GM12875 (cell line): ENCODE measurements at regions not wholly inside any gene's neighbourhood (a gene's known extent, or its start where the extent isn't known, plus 50 kb on each side); places are given as distances from the start of the nearest gene placed in this dataset.

Experiments used
- H3K4me3 ChIP-seq: one replicate; pipeline ENCODE4 v1.5.1; 2011; ENCODE audit warnings: low read depth, low read length, control low read depth
- TF ChIP-seq, protein P1 (sequence below): IDR thresholded peaks from 2 replicates; pipeline ENCODE4 v1.5.1; 2011; ENCODE audit warnings: low read depth, mild to moderate bottlenecking, control low read depth, inconsistent platforms, low read length, moderate library complexity, borderline replicate concordance; ENCODE audit not compliant: insufficient read depth

- TF ChIP-seq, protein P1, sequence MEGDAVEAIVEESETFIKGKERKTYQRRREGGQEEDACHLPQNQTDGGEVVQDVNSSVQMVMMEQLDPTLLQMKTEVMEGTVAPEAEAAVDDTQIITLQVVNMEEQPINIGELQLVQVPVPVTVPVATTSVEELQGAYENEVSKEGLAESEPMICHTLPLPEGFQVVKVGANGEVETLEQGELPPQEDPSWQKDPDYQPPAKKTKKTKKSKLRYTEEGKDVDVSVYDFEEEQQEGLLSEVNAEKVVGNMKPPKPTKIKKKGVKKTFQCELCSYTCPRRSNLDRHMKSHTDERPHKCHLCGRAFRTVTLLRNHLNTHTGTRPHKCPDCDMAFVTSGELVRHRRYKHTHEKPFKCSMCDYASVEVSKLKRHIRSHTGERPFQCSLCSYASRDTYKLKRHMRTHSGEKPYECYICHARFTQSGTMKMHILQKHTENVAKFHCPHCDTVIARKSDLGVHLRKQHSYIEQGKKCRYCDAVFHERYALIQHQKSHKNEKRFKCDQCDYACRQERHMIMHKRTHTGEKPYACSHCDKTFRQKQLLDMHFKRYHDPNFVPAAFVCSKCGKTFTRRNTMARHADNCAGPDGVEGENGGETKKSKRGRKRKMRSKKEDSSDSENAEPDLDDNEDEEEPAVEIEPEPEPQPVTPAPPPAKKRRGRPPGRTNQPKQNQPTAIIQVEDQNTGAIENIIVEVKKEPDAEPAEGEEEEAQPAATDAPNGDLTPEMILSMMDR = no peak
- H3K4me3 ChIP-seq = no peak overlapping the region
Observed at GRCh38 chr5:8383616-8384015, 514.7 kb downstream of the MTRR start.

- H3K4me3 ChIP-seq = no peak overlapping the region
- TF ChIP-seq, protein P1 = no peak
Observed at GRCh38 chr5:8386719-8387288, 517.9 kb downstream of the MTRR start.

DNA sequence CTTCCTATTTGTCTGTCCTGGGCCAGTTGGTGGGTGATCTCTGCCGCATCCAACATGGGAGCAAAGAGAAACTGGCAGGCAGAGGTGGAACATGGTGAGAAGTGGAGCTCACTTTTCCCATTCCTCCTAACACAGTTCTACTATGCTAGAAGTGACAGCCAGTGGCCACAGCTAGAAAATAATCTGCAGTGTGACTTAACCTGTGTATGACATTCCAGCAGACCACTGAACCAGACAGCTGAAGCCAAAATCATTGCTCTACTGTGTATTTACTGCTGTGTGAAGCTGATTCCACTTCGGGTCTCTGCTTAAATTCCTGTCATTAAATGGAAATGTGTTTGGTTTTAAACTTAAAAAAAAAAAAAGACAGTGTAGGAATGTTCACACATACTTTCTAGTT, 523.0 kb downstream of the MTRR start:
- no peak overlapping the region for H3K4me3 ChIP-seq

GRCh38 chr5:8393240-8393639, 524.3 kb downstream of the MTRR start:
- TF ChIP-seq, protein P1 = no peak

More for the DNA sequence above, 523.0 kb downstream of the MTRR start:
- TF ChIP-seq, protein P1 = no peak

GRCh38 chr5:8394965-8395364, 526.0 kb downstream of the MTRR start:
- no peak overlapping the region for H3K4me3 ChIP-seq
- TF ChIP-seq, protein P1 = no peak

More at GRCh38 chr5:8393240-8393639, 524.3 kb downstream of the MTRR start:
- no peak overlapping the region for H3K4me3 ChIP-seq

- no peak overlapping the region for H3K4me3 ChIP-seq
- TF ChIP-seq, protein P1 = no peak
Observed at GRCh38 chr5:8396246-8396645, 527.3 kb downstream of the MTRR start.

GRCh38 chr5:8396756-8397155, 527.8 kb downstream of the MTRR start:
- TF ChIP-seq, protein P1 = no peak
- no peak overlapping the region for H3K4me3 ChIP-seq
